HEK293T (cell line): ENCODE measurements at regions not wholly inside any gene's neighbourhood (a gene's known extent, or its start where the extent isn't known, plus 50 kb on each side); places are given as distances from the start of the nearest gene placed in this dataset.

ENCODE experiments used
- CTCF ChIA-PET: fragments of 350-600 bp; formaldehyde crosslinking; extraction: SDS; loops from one replicate; lab custom pipeline; 2021; ENCODE audit warnings: antibody characterized with exemption, inconsistent platforms; lab: Yijun Ruan, JAX
- POLR2A ChIA-PET: fragments of 350-600 bp; formaldehyde crosslinking; extraction: SDS; loops from one replicate; lab custom pipeline; 2020; ENCODE audit warnings: antibody characterized with exemption, inconsistent platforms; lab: Yijun Ruan, JAX
- DNase-seq: peaks from one replicate; pipeline ENCODE4 v3.0.0; 2012; ENCODE audit warnings: mixed read lengths; ENCODE audit errors: extremely low spot score
- ARNT ChIP-seq: fragments of 450-650 bp; IDR thresholded peaks from 2 replicates; pipeline ENCODE4 v1.6.1; 2017; ENCODE audit warnings: mild to moderate bottlenecking
- BHLHE40 ChIP-seq: fragments of 450-650 bp; IDR thresholded peaks from 2 replicates; pipeline ENCODE4 v1.6.1; 2016; ENCODE audit warnings: mild to moderate bottlenecking, moderate library complexity, borderline replicate concordance
- CTBP1 ChIP-seq: fragments of 450-650 bp; IDR thresholded peaks from 2 replicates; pipeline ENCODE4 v1.6.1; 2016; ENCODE audit warnings: borderline replicate concordance
- ELF4 ChIP-seq: fragments of 450-650 bp; IDR thresholded peaks from 2 replicates; pipeline ENCODE4 v1.6.1; 2017; ENCODE audit warnings: antibody characterized with exemption
- FOXA1 ChIP-seq: fragments of 450-650 bp; IDR thresholded peaks from 2 replicates; pipeline ENCODE4 v1.6.1; 2016; ENCODE audit warnings: mild to moderate bottlenecking
- FOXK2 ChIP-seq: fragments of 450-650 bp; IDR thresholded peaks from 2 replicates; pipeline ENCODE4 v1.6.1; 2016; ENCODE audit warnings: mild to moderate bottlenecking
- FOXM1 ChIP-seq: fragments of 450-650 bp; IDR thresholded peaks from 2 replicates; pipeline ENCODE4 v1.6.1; 2017; ENCODE audit warnings: mild to moderate bottlenecking, borderline replicate concordance
- HDGF ChIP-seq: fragments of 450-650 bp; IDR thresholded peaks from 2 replicates; pipeline ENCODE4 v1.6.1; 2017; ENCODE audit warnings: antibody characterized with exemption, borderline replicate concordance
- L3MBTL2 ChIP-seq: fragments of 450-650 bp; conservative IDR thresholded peaks from 2 replicates; pipeline ENCODE4 v1.6.1; 2016; ENCODE audit warnings: mild to moderate bottlenecking
- LEF1 ChIP-seq: fragments of 450-650 bp; IDR thresholded peaks from 2 replicates; pipeline ENCODE4 v1.6.1; 2017; ENCODE audit warnings: mild to moderate bottlenecking, borderline replicate concordance
- NFRKB ChIP-seq: fragments of 450-650 bp; IDR thresholded peaks from 2 replicates; pipeline ENCODE4 v1.6.1; 2016; ENCODE audit warnings: mild to moderate bottlenecking, moderate library complexity
- SP1 ChIP-seq: fragments of 450-650 bp; IDR thresholded peaks from 2 replicates; pipeline ENCODE4 v1.6.1; 2017
- SUZ12 ChIP-seq: fragments of 450-650 bp; IDR thresholded peaks from 2 replicates; pipeline ENCODE4 v1.6.1; 2016; ENCODE audit warnings: mild to moderate bottlenecking
- TARDBP ChIP-seq: fragments of 450-650 bp; IDR thresholded peaks from 2 replicates; pipeline ENCODE4 v1.6.1; 2016
- ZNF384 ChIP-seq: fragments of 450-650 bp; IDR thresholded peaks from 2 replicates; pipeline ENCODE4 v1.6.1; 2016
- TF ChIP-seq, protein P1 (sequence below): fragments of 450-650 bp; IDR thresholded peaks from 2 replicates; pipeline ENCODE4 v1.6.1; 2016

DNA sequence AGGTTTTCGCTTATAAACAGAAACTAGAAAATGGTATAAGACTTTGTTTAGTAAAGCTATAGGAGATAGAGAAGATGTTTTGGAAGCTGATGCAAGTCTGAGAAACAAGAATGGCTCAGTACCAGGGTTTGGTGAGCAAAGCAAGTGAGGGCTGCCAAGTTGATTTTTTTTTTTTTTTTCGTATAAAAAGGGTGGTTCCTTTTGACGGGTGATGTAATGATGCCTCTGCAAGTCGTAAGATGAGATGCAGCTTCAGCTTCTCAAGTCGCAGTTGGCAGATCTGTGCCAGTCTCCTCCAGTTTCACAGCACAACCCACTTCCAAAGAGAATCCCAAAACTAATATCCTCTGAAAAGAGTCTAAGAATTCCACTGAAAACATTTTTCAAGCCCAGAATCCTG, 252.8 kb upstream of the CDH4 start:
- TF ChIP-seq HDGF: no peak
- TF ChIP-seq ELF4: no peak
- no peak for TF ChIP-seq BHLHE40
- TF ChIP-seq SP1: no peak
- TF ChIP-seq, protein P1, sequence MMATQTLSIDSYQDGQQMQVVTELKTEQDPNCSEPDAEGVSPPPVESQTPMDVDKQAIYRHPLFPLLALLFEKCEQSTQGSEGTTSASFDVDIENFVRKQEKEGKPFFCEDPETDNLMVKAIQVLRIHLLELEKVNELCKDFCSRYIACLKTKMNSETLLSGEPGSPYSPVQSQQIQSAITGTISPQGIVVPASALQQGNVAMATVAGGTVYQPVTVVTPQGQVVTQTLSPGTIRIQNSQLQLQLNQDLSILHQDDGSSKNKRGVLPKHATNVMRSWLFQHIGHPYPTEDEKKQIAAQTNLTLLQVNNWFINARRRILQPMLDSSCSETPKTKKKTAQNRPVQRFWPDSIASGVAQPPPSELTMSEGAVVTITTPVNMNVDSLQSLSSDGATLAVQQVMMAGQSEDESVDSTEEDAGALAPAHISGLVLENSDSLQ: no peak
- no peak for TF ChIP-seq NFRKB
- no peak for TF ChIP-seq L3MBTL2
- no peak for TF ChIP-seq FOXA1
- no peak for TF ChIP-seq TARDBP
- DNase-seq: no peak
- POLR2A ChIA-PET: no interaction called here
- CTCF ChIA-PET: no interaction called here

DNA sequence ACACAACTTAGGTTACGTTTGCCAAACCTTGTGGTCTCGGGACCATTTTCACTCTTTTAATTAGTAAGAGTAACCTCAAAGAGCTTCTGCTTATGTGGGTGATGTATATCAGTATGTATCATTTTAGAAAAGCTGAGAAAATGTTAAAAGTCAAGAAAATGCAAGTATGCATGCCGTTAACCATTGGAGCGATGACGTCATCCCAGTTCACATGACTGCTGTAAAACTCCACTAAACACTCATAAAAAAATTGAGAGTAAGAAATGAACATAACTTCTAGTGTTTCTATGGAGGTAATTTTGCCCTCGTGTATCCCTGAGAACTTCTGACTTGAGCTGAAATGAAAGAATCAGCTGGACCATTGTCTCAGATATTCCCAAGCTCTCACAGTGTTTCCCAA, 250.0 kb upstream of the CDH4 start:
- no peak for TF ChIP-seq FOXK2
- TF ChIP-seq SP1: no peak
- TF ChIP-seq LEF1: no peak
- TF ChIP-seq NFRKB: no peak
- TF ChIP-seq FOXA1: no peak
- no peak for TF ChIP-seq ELF4
- TF ChIP-seq, protein P1: no peak
- no peak for TF ChIP-seq HDGF
- no peak for TF ChIP-seq TARDBP
- TF ChIP-seq FOXM1: no peak
- no peak for TF ChIP-seq ARNT
- no peak for TF ChIP-seq SUZ12
- no peak for TF ChIP-seq BHLHE40
- no peak for TF ChIP-seq L3MBTL2
- TF ChIP-seq ZNF384: no peak
- DNase-seq: no peak
- ChIA-PET CTCF (no interaction called here), POLR2A (no interaction called here)

- DNase-seq: no peak
- POLR2A ChIA-PET: no interaction called here
- TF ChIP-seq FOXM1 (no peak), SP1 (no peak)
- CTCF ChIA-PET: no interaction called here
These were observed 237.6 kb upstream of the CDH4 start for GRCh38 chr20:61014491-61014890.

- DNase-seq: no peak
- TF ChIP-seq, protein P1: no peak
- TF ChIP-seq FOXM1: no peak
- CTCF ChIA-PET: no interaction called here
- POLR2A ChIA-PET: no interaction called here
These were observed 236.5 kb upstream of the CDH4 start for GRCh38 chr20:61015602-61016001.

GRCh38 chr20:61019322-61019721, 232.7 kb upstream of the CDH4 start:
- CTCF ChIA-PET: no interaction called here
- TF ChIP-seq, protein P1: no peak
- TF ChIP-seq CTBP1 (no peak), HDGF (no peak), ARNT (no peak), NFRKB (no peak), ELF4 (no peak), FOXM1 (no peak), TARDBP (no peak), L3MBTL2 (no peak), BHLHE40 (no peak), ZNF384 (no peak), FOXA1 (no peak), SP1 (no peak), LEF1 (no peak), SUZ12 (no peak), FOXK2 (no peak)
- DNase-seq: no peak
- POLR2A ChIA-PET: no interaction called here

- DNase-seq: no peak
- POLR2A ChIA-PET: no interaction called here
- TF ChIP-seq LEF1 (no peak), L3MBTL2 (no peak), SP1 (no peak), ELF4 (no peak), BHLHE40 (no peak), NFRKB (no peak), CTBP1 (no peak), FOXK2 (no peak), TARDBP (no peak), SUZ12 (no peak), FOXA1 (no peak), FOXM1 (no peak)
- TF ChIP-seq, protein P1: no peak
- CTCF ChIA-PET: no interaction called here
These were observed 228.4 kb upstream of the CDH4 start for GRCh38 chr20:61023612-61024011.
